Activated CD4-positive, alpha-beta memory T cell treated with anti-CD3 and anti-CD28 coated beads for 36 hours (primary cell): ENCODE measurements at regions not wholly inside any gene's neighbourhood (a gene's known extent, or its start where the extent isn't known, plus 50 kb on each side); places are given as distances from the start of the nearest gene placed in this dataset.

ENCODE experiments used
- CTCF ChIA-PET: fragments of 350-600 bp; sonication (Branson Sonifier 250); formaldehyde crosslinking; loops from one replicate; lab custom pipeline; 2021; ENCODE audit warnings: antibody characterized with exemption, inconsistent platforms; lab: Charles Lee
- POLR2A ChIA-PET: fragments of 350-600 bp; sonication (Branson Sonifier 250); formaldehyde crosslinking; loops from one replicate; lab custom pipeline; 2021; ENCODE audit warnings: antibody characterized with exemption; lab: Charles Lee
- DNase-seq: peaks from one replicate; pipeline ENCODE4 v3.0.0-alpha.2; 2020
- H3K27ac Mint-ChIP-seq: one replicate; pipeline ENCODE4 v1.8.0; 2021; ENCODE audit warnings: mixed read lengths
- H3K27me3 Mint-ChIP-seq: one replicate; pipeline ENCODE4 v1.8.0; 2021; ENCODE audit warnings: mixed read lengths
- H3K36me3 Mint-ChIP-seq: one replicate; pipeline ENCODE4 v1.8.0; 2021; ENCODE audit warnings: mixed read lengths
- H3K4me1 Mint-ChIP-seq: one replicate; pipeline ENCODE4 v1.8.0; 2021; ENCODE audit warnings: low read depth, mixed read lengths
- H3K4me3 Mint-ChIP-seq: one replicate; pipeline ENCODE4 v1.8.0; 2021; ENCODE audit warnings: mild to moderate bottlenecking, mixed read lengths
- H3K9me3 Mint-ChIP-seq: one replicate; pipeline ENCODE4 v1.8.0; 2021; ENCODE audit warnings: mixed read lengths
- intact Hi-C: fragments of 100-400 bp; cut with micrococcal nuclease; formaldehyde crosslinking; loops from one replicate; pipeline ENCODE4 v1.15.1; 2023

GRCh38 chr3:13202744-13203397, 129.6 kb upstream of the IQSEC1 start:
- Mint-ChIP-seq H3K27ac (no peak overlapping the region), H3K27me3 (peaks cover 53% of the 10 kb centered on the region), H3K4me1 (no peaks in the 10 kb centered on the region), H3K4me3 (no peak overlapping the region), H3K36me3 (no peaks in the 10 kb centered on the region), H3K9me3 (no peaks in the 10 kb centered on the region)
- DNase-seq, result no peak
- intact Hi-C loops, result no loop called here
- POLR2A ChIA-PET, result no interaction called here
- CTCF ChIA-PET, result no interaction called here

DNA sequence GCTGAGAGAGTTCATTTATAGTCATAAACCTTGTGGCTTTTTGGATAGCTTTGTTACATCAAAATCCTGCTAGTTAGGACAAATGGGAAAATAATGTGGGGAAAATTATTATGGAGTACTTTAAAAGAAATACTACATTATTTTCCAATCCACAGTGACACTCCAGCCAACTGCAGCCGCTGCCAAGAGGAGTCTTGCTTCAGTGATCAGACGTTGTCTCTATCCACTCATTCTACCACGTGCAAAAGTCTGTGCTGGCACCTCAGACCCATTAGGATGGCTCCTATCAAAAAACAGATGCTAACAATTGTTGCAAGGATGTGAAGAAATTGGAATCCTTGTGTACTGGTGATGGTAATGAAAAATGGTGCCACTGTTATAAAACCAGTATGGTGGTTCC, 128.6 kb upstream of the IQSEC1 start:
- Mint-ChIP-seq H3K27ac (no peak overlapping the region), H3K9me3 (no peaks in the 10 kb centered on the region), H3K4me1 (no peaks in the 10 kb centered on the region), H3K4me3 (no peak overlapping the region), H3K36me3 (no peaks in the 10 kb centered on the region), H3K27me3 (peaks cover 46% of the 10 kb centered on the region)
- POLR2A ChIA-PET, result no interaction called here
- CTCF ChIA-PET, result no interaction called here
- no peak for DNase-seq
- intact Hi-C loops, result no loop called here

GRCh38 chr3:13200946-13201345, 127.7 kb upstream of the IQSEC1 start:
- DNase-seq, result no peak

GRCh38 chr3:13200465-13200864, 127.2 kb upstream of the IQSEC1 start:
- DNase-seq, result no peak
- ChIA-PET CTCF (no interaction called here), POLR2A (no interaction called here)
- Mint-ChIP-seq H3K9me3 (no peaks in the 10 kb centered on the region), H3K4me3 (no peak overlapping the region), H3K27ac (no peak overlapping the region), H3K27me3 (peaks cover 36% of the 10 kb centered on the region), H3K36me3 (no peaks in the 10 kb centered on the region), H3K4me1 (peaks cover 7% of the 10 kb centered on the region)
- intact Hi-C loops, result no loop called here

More at GRCh38 chr3:13200946-13201345, 127.7 kb upstream of the IQSEC1 start:
- Mint-ChIP-seq H3K4me1 (peaks cover 7% of the 10 kb centered on the region), H3K27me3 (peaks cover 40% of the 10 kb centered on the region), H3K36me3 (no peaks in the 10 kb centered on the region), H3K27ac (no peak overlapping the region), H3K4me3 (no peak overlapping the region), H3K9me3 (no peaks in the 10 kb centered on the region)
- CTCF ChIA-PET, result no interaction called here
- POLR2A ChIA-PET, result no interaction called here
- intact Hi-C loops, result no loop called here

DNA sequence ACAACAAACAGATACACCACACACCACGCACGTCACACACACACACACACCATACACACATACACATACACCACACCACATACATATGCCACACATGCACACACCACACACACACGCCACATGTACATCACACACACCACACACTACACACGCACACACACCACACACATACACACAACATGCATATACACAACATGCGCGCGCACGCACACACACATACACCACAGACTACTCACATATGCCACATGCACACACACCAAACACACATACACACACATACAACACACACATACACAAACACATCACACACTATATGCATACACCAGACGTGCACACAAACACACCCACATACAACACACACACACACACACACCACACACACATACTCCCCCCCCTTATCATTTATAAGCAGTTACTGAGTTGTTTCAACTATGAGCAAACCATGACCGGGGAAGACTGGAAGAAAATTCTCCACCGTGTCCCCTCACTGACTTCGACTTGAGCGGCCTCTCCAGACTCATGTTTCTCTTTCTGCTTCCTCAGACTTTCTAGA, 126.7 kb upstream of the IQSEC1 start:
- POLR2A ChIA-PET, result no interaction called here
- CTCF ChIA-PET, result no interaction called here
- Mint-ChIP-seq H3K9me3 (no peaks in the 10 kb centered on the region), H3K36me3 (no peaks in the 10 kb centered on the region), H3K4me3 (no peak overlapping the region), H3K4me1 (peaks cover 7% of the 10 kb centered on the region), H3K27ac (no peak overlapping the region), H3K27me3 (peaks cover 32% of the 10 kb centered on the region)
- no peak for DNase-seq
- intact Hi-C loops, result no loop called here

DNA sequence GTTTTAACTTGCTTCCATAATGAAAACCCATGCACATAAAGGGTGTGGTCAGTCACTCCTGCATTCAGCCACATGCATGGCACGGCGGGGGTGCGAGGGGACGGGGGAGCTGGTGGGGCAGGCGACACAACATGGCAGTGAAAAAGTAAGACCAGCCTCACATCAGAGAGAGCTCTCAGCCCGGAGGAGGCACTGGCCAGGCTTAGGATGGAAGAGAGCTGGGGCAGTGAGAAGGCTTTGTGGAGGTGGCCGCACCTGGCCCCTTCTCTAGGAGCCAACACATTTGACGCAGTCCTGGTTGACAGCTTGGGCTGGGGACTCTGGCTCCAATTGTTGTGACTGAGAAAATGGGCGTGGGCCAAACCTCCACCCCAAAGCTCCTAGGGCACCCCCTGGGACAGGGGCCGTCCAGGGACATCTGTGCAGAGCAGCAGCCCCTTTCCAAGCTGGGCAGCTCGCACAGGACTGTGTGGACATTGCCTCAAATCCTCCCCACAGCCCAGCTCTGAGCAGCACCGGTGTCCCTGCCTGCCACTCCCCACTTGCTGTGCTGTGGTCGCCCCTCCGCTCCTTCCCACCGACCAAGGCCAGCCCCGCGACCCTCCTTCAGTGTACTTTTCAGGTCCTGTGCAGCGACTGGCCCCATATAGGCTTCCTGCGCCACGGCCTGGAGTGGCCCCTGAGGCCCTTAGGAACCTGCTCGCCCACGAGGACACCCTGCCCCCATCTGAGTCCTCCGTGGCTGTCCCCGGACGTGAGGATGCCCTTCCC, 126.0 kb upstream of the IQSEC1 start:
- no peaks in the 10 kb centered on the region for H3K36me3 Mint-ChIP-seq
- no peak overlapping the region for H3K27ac Mint-ChIP-seq
- H3K4me3 Mint-ChIP-seq, result no peak overlapping the region
- H3K4me1 Mint-ChIP-seq, result peaks cover 7% of the 10 kb centered on the region
- intact Hi-C loops, result no loop called here
- ChIA-PET POLR2A (no interaction called here), CTCF (interaction anchor here (0.6 to 1.7 kb wide), 3 partner anchors 44 to 229 kb away, joined by 3 to 5 read pairs (median 3); no protein-coding TSS in a partner anchor)
- no peaks in the 10 kb centered on the region for H3K9me3 Mint-ChIP-seq
- peaks cover 27% of the 10 kb centered on the region for H3K27me3 Mint-ChIP-seq
- DNase-seq, result no peak

DNA sequence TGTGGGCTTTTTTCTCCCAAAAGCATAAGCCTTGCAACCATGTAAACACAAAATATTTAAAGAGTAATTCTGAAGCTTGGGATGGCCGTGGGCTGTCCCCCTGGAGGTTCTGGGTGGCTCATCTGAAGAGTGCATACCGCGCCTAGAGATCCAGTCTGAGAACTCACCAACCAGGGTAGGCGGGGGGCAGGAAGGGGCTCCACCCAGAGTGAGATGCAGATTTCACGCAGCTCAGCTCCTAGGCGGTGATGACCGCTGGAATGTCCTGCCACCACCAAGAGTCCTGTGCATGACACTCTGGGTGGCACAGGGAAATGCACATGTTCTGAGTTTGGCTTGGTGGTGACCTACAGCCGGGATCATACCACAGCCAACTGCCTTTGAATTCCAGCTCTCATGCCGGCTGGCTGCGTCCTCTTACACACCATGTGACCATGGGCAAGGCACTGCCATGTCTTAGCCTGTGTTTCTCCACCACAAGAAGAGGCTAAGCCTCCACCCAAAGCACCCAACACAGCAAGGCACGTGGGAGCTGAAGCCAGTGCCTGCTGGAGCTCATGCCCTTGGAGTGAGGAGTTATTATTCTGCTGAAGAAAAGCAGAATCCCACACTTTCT, 125.1 kb upstream of the IQSEC1 start:
- intact Hi-C loops, result no loop called here
- Mint-ChIP-seq H3K27me3 (peaks cover 23% of the 10 kb centered on the region), H3K36me3 (no peaks in the 10 kb centered on the region), H3K27ac (no peak overlapping the region), H3K4me3 (no peak overlapping the region), H3K4me1 (peaks cover 7% of the 10 kb centered on the region), H3K9me3 (no peaks in the 10 kb centered on the region)
- CTCF ChIA-PET, result interaction anchor here (1.7 kb wide), 1 partner anchor 106 kb away, joined by 5 read pairs; no protein-coding TSS in a partner anchor
- POLR2A ChIA-PET, result no interaction called here
- DNase-seq, result no peak

DNA sequence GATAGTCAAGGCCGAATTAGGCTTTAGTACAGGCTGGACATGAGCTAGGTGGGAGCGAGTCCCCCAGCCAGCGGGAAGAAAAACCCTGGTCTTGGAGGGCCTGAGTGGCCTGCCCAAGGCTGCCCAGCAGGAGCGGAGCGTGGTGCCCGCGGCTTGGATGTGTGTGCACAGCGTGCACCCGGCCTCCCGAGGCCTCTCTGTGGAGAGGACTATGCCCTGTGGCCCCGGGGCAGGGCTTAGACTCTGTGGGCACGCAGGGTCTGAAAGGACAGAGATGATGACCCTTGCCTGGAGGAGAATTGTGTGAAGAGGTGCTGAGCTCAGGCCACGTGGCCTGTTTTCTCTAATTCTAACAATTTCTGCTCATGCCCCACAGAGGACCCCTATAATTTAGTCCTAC, 124.6 kb upstream of the IQSEC1 start:
- intact Hi-C loops, result no loop called here
- no peaks in the 10 kb centered on the region for H3K9me3 Mint-ChIP-seq
- CTCF ChIA-PET, result interaction anchor here (1.7 kb wide), 1 partner anchor 106 kb away, joined by 5 read pairs; no protein-coding TSS in a partner anchor
- POLR2A ChIA-PET, result no interaction called here
- H3K4me3 Mint-ChIP-seq, result no peak overlapping the region
- no peak for DNase-seq
- no peaks in the 10 kb centered on the region for H3K36me3 Mint-ChIP-seq
- H3K27ac Mint-ChIP-seq, result no peak overlapping the region
- H3K4me1 Mint-ChIP-seq, result peaks cover 7% of the 10 kb centered on the region
- H3K27me3 Mint-ChIP-seq, result peaks cover 17% of the 10 kb centered on the region

DNA sequence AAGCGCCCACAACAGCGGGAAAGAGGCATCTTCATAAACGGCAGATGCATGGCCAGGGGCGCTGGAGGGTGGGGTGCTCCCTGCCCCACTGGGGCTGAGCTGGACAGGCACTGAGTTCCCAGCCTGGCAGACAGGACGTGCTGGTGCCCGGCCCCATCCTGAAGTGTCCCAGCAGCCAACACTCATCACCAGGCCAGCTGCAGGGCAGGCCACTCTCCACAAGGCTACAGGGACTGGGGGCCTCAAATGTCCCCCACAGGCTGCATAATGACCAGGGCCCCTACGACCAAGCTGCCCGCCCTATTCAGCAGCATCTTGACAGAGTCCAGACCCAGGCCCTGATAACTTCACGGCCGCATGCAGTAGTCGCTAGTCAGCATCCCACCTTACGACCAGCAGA, 124.1 kb upstream of the IQSEC1 start:
- DNase-seq, result no peak
- CTCF ChIA-PET, result no interaction called here
- peaks cover 12% of the 10 kb centered on the region for H3K27me3 Mint-ChIP-seq
- H3K9me3 Mint-ChIP-seq, result no peaks in the 10 kb centered on the region
- no peaks in the 10 kb centered on the region for H3K36me3 Mint-ChIP-seq
- H3K27ac Mint-ChIP-seq, result no peak overlapping the region
- no peak overlapping the region for H3K4me3 Mint-ChIP-seq
- H3K4me1 Mint-ChIP-seq, result peaks cover 7% of the 10 kb centered on the region
- POLR2A ChIA-PET, result no interaction called here
- intact Hi-C loops, result no loop called here

- CTCF ChIA-PET, result interaction anchor here (0.9 kb wide), 1 partner anchor 111 kb away, joined by 3 read pairs; no protein-coding TSS in a partner anchor
- H3K4me3 Mint-ChIP-seq, result no peak overlapping the region
- intact Hi-C loops, result no loop called here
- peaks cover 9% of the 10 kb centered on the region for H3K4me1 Mint-ChIP-seq
- no peak overlapping the region for H3K27ac Mint-ChIP-seq
- no peaks in the 10 kb centered on the region for H3K9me3 Mint-ChIP-seq
- H3K27me3 Mint-ChIP-seq, result peaks cover 5% of the 10 kb centered on the region
- H3K36me3 Mint-ChIP-seq, result no peaks in the 10 kb centered on the region
- POLR2A ChIA-PET, result no interaction called here
- no peak for DNase-seq
These were observed 122.1 kb upstream of the IQSEC1 start for GRCh38 chr3:13195374-13195773.

DNA sequence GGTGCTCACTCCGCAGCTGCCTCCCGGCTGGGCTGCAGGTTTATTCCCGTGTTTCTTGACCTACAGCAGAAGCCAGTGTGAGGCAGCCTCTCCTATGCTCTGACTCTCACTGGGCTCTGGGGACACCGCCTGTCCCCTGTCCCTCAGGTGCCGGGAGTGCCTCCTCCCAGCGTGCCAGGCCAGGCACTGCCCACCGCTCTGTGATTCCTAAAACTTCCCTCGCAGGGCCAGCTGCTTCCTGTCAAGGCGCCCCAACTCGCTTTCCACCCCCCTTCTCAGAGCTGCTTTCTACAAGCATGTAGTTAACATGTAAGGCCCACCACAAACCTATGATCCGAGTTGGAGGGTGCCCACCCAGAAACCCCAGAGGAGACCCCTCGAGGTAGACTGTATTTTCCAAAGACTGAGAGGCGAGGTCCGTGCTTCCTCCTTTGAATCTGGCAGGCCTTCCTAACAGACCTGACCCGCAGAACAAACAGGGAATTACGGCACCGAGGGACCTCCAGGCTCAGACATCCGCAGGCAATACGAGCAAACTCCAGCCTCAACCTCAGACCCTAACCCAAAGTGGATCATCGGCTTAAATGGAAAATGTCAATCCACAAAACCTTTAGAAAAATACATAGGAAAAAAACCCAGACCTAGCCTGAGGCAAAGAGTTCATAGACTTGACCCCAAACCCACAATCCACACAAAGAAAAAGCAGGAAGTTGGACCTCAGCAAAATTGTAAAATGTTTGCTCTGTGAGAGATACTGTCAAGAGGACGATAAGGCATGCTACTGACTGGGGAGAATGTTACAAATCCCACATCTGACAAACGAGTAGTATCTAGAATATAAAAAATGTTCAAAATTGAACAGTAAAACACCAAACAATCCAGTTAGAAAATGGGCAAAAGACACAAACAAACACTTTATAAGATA, 121.3 kb upstream of the IQSEC1 start:
- peaks cover 1% of the 10 kb centered on the region for H3K36me3 Mint-ChIP-seq
- no peak overlapping the region for H3K27ac Mint-ChIP-seq
- CTCF ChIA-PET, result interaction anchor here (1.7 kb wide), 1 partner anchor 102 kb away, joined by 5 read pairs; no protein-coding TSS in a partner anchor
- no peak for DNase-seq
- no peaks in the 10 kb centered on the region for H3K27me3 Mint-ChIP-seq
- POLR2A ChIA-PET, result no interaction called here
- H3K4me1 Mint-ChIP-seq, result peaks cover 15% of the 10 kb centered on the region
- intact Hi-C loops, result no loop called here
- no peak overlapping the region for H3K4me3 Mint-ChIP-seq
- H3K9me3 Mint-ChIP-seq, result peaks cover 1% of the 10 kb centered on the region
